BJ (cell line): ENCODE measurements at regions not wholly inside any gene's neighbourhood (a gene's known extent, or its start where the extent isn't known, plus 50 kb on each side); places are given as distances from the start of the nearest gene placed in this dataset.
A peak's percentile ranks its signal among the peaks of the same experiment; 100 is the strongest.

Source experiments
- CTCF ChIA-PET: fragments of 350-600 bp; formaldehyde crosslinking; extraction: SDS; loops from one replicate; lab custom pipeline; 2021; ENCODE audit warnings: antibody characterized with exemption, inconsistent platforms; lab: Yijun Ruan, JAX
- POLR2A ChIA-PET: fragments of 300-600 bp; sonication (Branson Sonifier 250); formaldehyde crosslinking; extraction: SDS; loops from one replicate; lab custom pipeline; 2021; ENCODE audit warnings: antibody characterized with exemption; lab: Charles Lee
- DNase-seq: peaks from one replicate; pipeline ENCODE4 v3.0.0-alpha.2; 2011; ENCODE audit warnings: low read depth
- H3K27me3 ChIP-seq: 2 replicates; pipeline ENCODE4 v1.6.0; 2011; ENCODE audit warnings: low read length; ENCODE audit not compliant: control insufficient read depth, insufficient read depth
- H3K36me3 ChIP-seq: 2 replicates; pipeline ENCODE4 v1.5.1; 2011; ENCODE audit warnings: low read length; ENCODE audit not compliant: control insufficient read depth, insufficient read depth
- H3K4me3 ChIP-seq: 2 replicates; pipeline ENCODE4 v1.5.1; 2011; ENCODE audit warnings: low read depth, mild to moderate bottlenecking, control low read depth, low read length
- CTCF ChIP-seq: IDR thresholded peaks from 2 replicates; pipeline ENCODE4 v1.5.1; 2011; ENCODE audit warnings: low read depth, mild to moderate bottlenecking, control low read depth, inconsistent platforms, low read length, moderate library complexity; ENCODE audit not compliant: insufficient read depth

DNA sequence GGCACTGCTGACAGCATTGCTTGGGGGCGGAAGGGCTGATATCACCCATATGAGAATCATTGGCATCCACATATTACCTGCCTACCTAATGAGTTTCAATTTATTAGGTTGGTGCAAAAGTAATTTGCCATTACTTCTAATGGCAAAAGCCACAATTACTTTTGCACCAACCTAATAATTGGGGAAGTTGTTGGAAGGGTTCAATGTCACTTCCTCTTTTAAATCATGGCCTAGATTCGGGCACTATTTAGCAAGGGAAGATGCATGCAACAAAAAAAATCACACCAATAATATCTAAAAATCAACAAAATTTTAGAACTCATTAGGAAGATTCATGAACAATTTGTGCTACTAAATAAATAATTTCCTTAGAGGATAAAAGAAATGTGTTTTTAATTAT is 56.0 kb upstream of the AGTR1 start:
- TF ChIP-seq CTCF = no peak
- no peaks in the 10 kb centered on the region for H3K36me3 ChIP-seq
- no peak overlapping the region for H3K4me3 ChIP-seq
- H3K27me3 ChIP-seq = no peaks in the 10 kb centered on the region
- ChIA-PET CTCF (no interaction called here), POLR2A (no interaction called here)
- DNase-seq = no peak

DNA sequence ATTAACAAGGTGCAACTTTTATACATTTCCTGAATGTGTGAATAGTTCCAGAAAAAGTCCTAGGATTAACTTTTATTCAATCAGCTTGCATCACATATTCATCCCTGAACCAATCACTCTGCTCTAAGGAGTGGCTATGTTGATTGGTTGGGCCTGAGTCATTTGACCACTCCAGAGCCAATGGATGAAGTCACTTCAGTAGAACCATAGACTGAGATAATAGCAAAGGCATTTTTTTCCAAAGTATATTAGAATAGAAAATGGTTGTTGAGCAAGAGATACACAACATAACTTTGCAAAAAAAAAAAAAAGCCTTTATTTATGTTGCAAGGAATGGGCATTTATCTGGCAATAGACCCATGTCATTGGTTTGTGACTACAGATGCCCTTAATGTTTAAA is 55.5 kb upstream of the AGTR1 start:
- ChIA-PET POLR2A (no interaction called here), CTCF (no interaction called here)
- Histone ChIP-seq H3K36me3 (no peaks in the 10 kb centered on the region), H3K4me3 (no peak overlapping the region), H3K27me3 (no peaks in the 10 kb centered on the region)
- no peak for TF ChIP-seq CTCF
- no peak for DNase-seq

GRCh38 chr3:148642616-148643015 is 55.1 kb upstream of the AGTR1 start:
- Histone ChIP-seq H3K36me3 (no peaks in the 10 kb centered on the region), H3K4me3 (no peak overlapping the region), H3K27me3 (no peaks in the 10 kb centered on the region)
- POLR2A ChIA-PET = no interaction called here
- no peak for TF ChIP-seq CTCF
- no peak for DNase-seq
- CTCF ChIA-PET = no interaction called here

DNA sequence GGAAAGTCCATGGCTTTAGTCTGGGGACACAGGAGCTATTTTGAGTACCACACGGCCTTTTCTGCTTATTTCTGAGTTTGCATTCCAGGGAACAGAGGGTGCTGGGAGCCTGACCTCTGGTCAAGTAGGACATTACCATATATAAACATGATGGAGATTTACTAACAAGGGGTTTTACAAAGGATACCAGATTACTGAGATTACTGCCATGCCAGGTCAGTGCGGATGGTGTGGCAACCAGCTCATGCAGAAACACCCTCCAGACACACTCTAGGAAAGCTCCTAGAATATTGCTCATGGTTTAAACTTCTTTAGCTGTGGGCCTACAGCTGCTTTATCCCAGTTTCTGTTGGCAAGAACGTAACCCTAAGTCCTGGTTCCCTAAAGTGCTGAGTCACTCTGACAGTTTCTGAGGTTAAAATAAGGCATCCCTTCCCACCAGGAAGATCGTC is 54.3 kb upstream of the AGTR1 start:
- H3K4me3 ChIP-seq = no peak overlapping the region
- CTCF ChIA-PET = no interaction called here
- no peak for TF ChIP-seq CTCF
- H3K27me3 ChIP-seq = no peaks in the 10 kb centered on the region
- H3K36me3 ChIP-seq = no peaks in the 10 kb centered on the region
- DNase-seq = peak; percentile 24
- POLR2A ChIA-PET = no interaction called here

- ChIA-PET POLR2A (no interaction called here), CTCF (interaction anchor here (1.0 kb wide), 1 partner anchor 73 kb away, joined by 3 read pairs; no protein-coding TSS in a partner anchor)
- Histone ChIP-seq H3K27me3 (no peaks in the 10 kb centered on the region), H3K36me3 (no peaks in the 10 kb centered on the region), H3K4me3 (no peak overlapping the region)
- no peak for TF ChIP-seq CTCF
- DNase-seq = no peak
These were observed 51.5 kb upstream of the AGTR1 start for GRCh38 chr3:148646126-148646665.
